HEK293 (cell line): ENCODE measurements at regions not wholly inside any gene's neighbourhood (a gene's known extent, or its start where the extent isn't known, plus 50 kb on each side); places are given as distances from the start of the nearest gene placed in this dataset.

Experiments
- CTCF ChIA-PET: fragments of 350-600 bp; formaldehyde crosslinking; extraction: SDS; loops from one replicate; lab custom pipeline; 2021; ENCODE audit warnings: antibody characterized with exemption; lab: Yijun Ruan, JAX
- POLR2A ChIA-PET: fragments of 300-600 bp; formaldehyde crosslinking; extraction: SDS; loops from one replicate; lab custom pipeline; 2020; ENCODE audit warnings: antibody characterized with exemption, inconsistent platforms; lab: Yijun Ruan, JAX
- H3K27ac ChIP-seq: fragments of 200-500 bp; sonication (Bioruptor generic); 2 replicates; pipeline ENCODE4 v1.5.1; 2014; ENCODE audit warnings: low read depth, low read length, control low read depth, inconsistent platforms; ENCODE audit errors: extremely low read depth
- H3K36me3 ChIP-seq, 2 experiments: fragments of 200-500 bp in 1 of 2; sonication (Bioruptor generic) in 1 of 2; 1 replicate in 1 of 2; 2 replicates in 1 of 2; pipeline ENCODE4 v1.5.1; 2014 to 2017; ENCODE audit warnings: inconsistent platforms in 2 of 2, low read length in 2 of 2; ENCODE audit not compliant: control insufficient read depth in 2 of 2, insufficient read depth in 1 of 2
- H3K4me1 ChIP-seq: fragments of 200-500 bp; sonication (Bioruptor generic); 2 replicates; pipeline ENCODE4 v1.5.1; 2014; ENCODE audit warnings: mild to moderate bottlenecking, low read length, inconsistent platforms; ENCODE audit not compliant: control insufficient read depth, insufficient read depth
- H3K4me3 ChIP-seq: 2 replicates; pipeline ENCODE4 v1.5.1; 2011; ENCODE audit warnings: low read depth, mild to moderate bottlenecking, control low read depth, low read length, moderate library complexity
- H3K9me3 ChIP-seq: fragments of 200-500 bp; sonication (Bioruptor generic); 2 replicates; pipeline ENCODE4 v1.5.1; 2014; ENCODE audit warnings: low read depth, low read length, inconsistent platforms; ENCODE audit not compliant: control insufficient read depth, insufficient read depth
- HOXA7 ChIP-seq: sonication (generic); formaldehyde crosslinking; IDR thresholded peaks from 2 replicates; pipeline ENCODE4 v1.8.1; 2022; ENCODE audit warnings: missing genetic modification reagents, borderline replicate concordance
- OVOL3 ChIP-seq: fragments of 450-650 bp; formaldehyde crosslinking; IDR thresholded peaks from 2 replicates; pipeline ENCODE4 v1.5.1; 2016; ENCODE audit warnings: missing biosample characterization, missing genetic modification characterization
- SP2 ChIP-seq: fragments of 450-650 bp; formaldehyde crosslinking; IDR thresholded peaks from 2 replicates; pipeline ENCODE4 v1.5.1; 2016; ENCODE audit warnings: missing biosample characterization, missing genetic modification characterization
- TCF7L2 ChIP-seq: IDR thresholded peaks from 2 replicates; pipeline ENCODE4 v1.6.1; 2011; ENCODE audit warnings: low read depth, mild to moderate bottlenecking, inconsistent platforms, low read length, moderate library complexity, borderline replicate concordance
- ZBTB17 ChIP-seq: fragments of 450-650 bp; formaldehyde crosslinking; IDR thresholded peaks from 2 replicates; pipeline ENCODE4 v1.5.1; 2016; ENCODE audit warnings: missing biosample characterization, missing genetic modification characterization
- ZBTB44 ChIP-seq: fragments of 450-650 bp; IDR thresholded peaks from 2 replicates; pipeline ENCODE4 v1.5.1; 2018; ENCODE audit warnings: missing biosample characterization, mild to moderate bottlenecking, missing genetic modification characterization
- ZFP69B ChIP-seq: fragments of 450-650 bp; formaldehyde crosslinking; IDR thresholded peaks from 2 replicates; pipeline ENCODE4 v1.5.1; 2016; ENCODE audit warnings: missing biosample characterization, missing genetic modification characterization
- ZNF221 ChIP-seq: fragments of 450-650 bp; formaldehyde crosslinking; IDR thresholded peaks from 2 replicates; pipeline ENCODE4 v1.5.1; 2017; ENCODE audit warnings: missing biosample characterization, missing genetic modification characterization, borderline replicate concordance
- ZNF280C ChIP-seq: fragments of 450-650 bp; formaldehyde crosslinking; IDR thresholded peaks from 2 replicates; pipeline ENCODE4 v1.5.1; 2016; ENCODE audit warnings: missing biosample characterization, missing genetic modification characterization
- ZNF416 ChIP-seq: fragments of 450-650 bp; formaldehyde crosslinking; IDR thresholded peaks from 2 replicates; pipeline ENCODE4 v1.5.1; 2016; ENCODE audit warnings: missing biosample characterization, missing genetic modification characterization
- ZNF513 ChIP-seq: fragments of 450-650 bp; IDR thresholded peaks from 2 replicates; pipeline ENCODE4 v1.5.1; 2018; ENCODE audit warnings: missing biosample characterization, missing genetic modification characterization
- ZNF558 ChIP-seq: fragments of 450-650 bp; formaldehyde crosslinking; IDR thresholded peaks from 2 replicates; pipeline ENCODE4 v1.5.1; 2016; ENCODE audit warnings: missing biosample characterization, missing genetic modification characterization
- ZNF561 ChIP-seq: fragments of 450-650 bp; IDR thresholded peaks from 2 replicates; pipeline ENCODE4 v1.5.1; 2018; ENCODE audit warnings: missing biosample characterization, missing genetic modification characterization, borderline replicate concordance
- ZNF585B ChIP-seq: fragments of 450-650 bp; formaldehyde crosslinking; IDR thresholded peaks from 2 replicates; pipeline ENCODE4 v1.5.1; 2016; ENCODE audit warnings: missing biosample characterization, missing genetic modification characterization
- ZNF596 ChIP-seq: fragments of 450-650 bp; IDR thresholded peaks from 2 replicates; pipeline ENCODE4 v1.5.0; 2018; ENCODE audit warnings: missing biosample characterization, mild to moderate bottlenecking, missing genetic modification characterization, moderate library complexity
- ZNF658 ChIP-seq: fragments of 450-650 bp; formaldehyde crosslinking; IDR thresholded peaks from 2 replicates; pipeline ENCODE4; 2016; ENCODE audit warnings: missing biosample characterization, missing genetic modification characterization
- ZNF664 ChIP-seq: fragments of 450-650 bp; formaldehyde crosslinking; IDR thresholded peaks from 2 replicates; pipeline ENCODE4 v1.5.1; 2016; ENCODE audit warnings: missing biosample characterization, missing genetic modification characterization
- ZNF785 ChIP-seq: fragments of 450-650 bp; formaldehyde crosslinking; IDR thresholded peaks from 2 replicates; pipeline ENCODE4 v1.5.1; 2016; ENCODE audit warnings: missing biosample characterization, missing genetic modification characterization
- ZNF792 ChIP-seq: fragments of 450-650 bp; formaldehyde crosslinking; IDR thresholded peaks from 2 replicates; pipeline ENCODE4 v1.5.1; 2016; ENCODE audit warnings: missing biosample characterization, missing genetic modification characterization
- ZNF830 ChIP-seq: fragments of 450-650 bp; IDR thresholded peaks from 2 replicates; pipeline ENCODE4 v1.5.0; 2018; ENCODE audit warnings: missing biosample characterization, missing genetic modification characterization, low read depth, mild to moderate bottlenecking, moderate library complexity
- ZSCAN18 ChIP-seq: fragments of 450-650 bp; formaldehyde crosslinking; IDR thresholded peaks from 2 replicates; pipeline ENCODE4 v1.5.1; 2016; ENCODE audit warnings: missing biosample characterization, missing genetic modification characterization
- ZSCAN4 ChIP-seq: fragments of 450-650 bp; formaldehyde crosslinking; IDR thresholded peaks from 2 replicates; pipeline ENCODE4 v1.5.1; 2017; ENCODE audit warnings: missing biosample characterization, missing genetic modification characterization

GRCh38 chr5:28388428-28388827, 1350.0 kb upstream of the CDH9 start:
- no peaks in the 10 kb centered on the region for H3K9me3 ChIP-seq
- ChIA-PET POLR2A (no interaction called here), CTCF (interaction anchor here (0.7 kb wide), 1 partner anchor 9 kb away, joined by 4 read pairs; no protein-coding TSS in a partner anchor)
- no peaks in the 10 kb centered on the region for H3K4me1 ChIP-seq
- no peak for TF ChIP-seq ZNF792 (tag by site-specific recombination)
- no peak for TF ChIP-seq OVOL3
- TF ChIP-seq ZNF280C (tag by site-specific recombination), result no peak
- no peak for TF ChIP-seq ZBTB17
- no peak for TF ChIP-seq ZNF785 (tag by site-specific recombination)
- no peak overlapping the region for H3K4me3 ChIP-seq
- H3K36me3 ChIP-seq, result no peaks in the 10 kb centered on the region
- H3K27ac ChIP-seq, result no peak overlapping the region

- H3K4me1 ChIP-seq, result no peaks in the 10 kb centered on the region
- no peaks in the 10 kb centered on the region for H3K9me3 ChIP-seq
- POLR2A ChIA-PET, result no interaction called here
- TF ChIP-seq ZNF221 (tag by site-specific recombination) (no peak), ZSCAN18 (tag by site-specific recombination) (no peak), ZNF561 (tag by site-specific recombination) (no peak), ZNF513 (tag by site-specific recombination) (no peak), ZNF585B (tag by site-specific recombination) (no peak), ZBTB44 (tag by site-specific recombination) (no peak), ZFP69B (no peak), ZNF416 (tag by site-specific recombination) (no peak), SP2 (no peak), ZNF664 (no peak), HOXA7 (CRISPR knock-in tag) (no peak), ZNF558 (tag by site-specific recombination) (no peak), TCF7L2 (no peak), ZNF596 (tag by site-specific recombination) (no peak), ZSCAN4 (tag by site-specific recombination) (no peak), ZNF830 (tag by site-specific recombination) (no peak), ZNF658 (no peak)
- CTCF ChIA-PET, result no interaction called here
- H3K4me3 ChIP-seq, result no peak overlapping the region
- no peaks in the 10 kb centered on the region for H3K36me3 ChIP-seq
- no peak overlapping the region for H3K27ac ChIP-seq
These were observed 1348.3 kb upstream of the CDH9 start for GRCh38 chr5:28386712-28387111.
